Right atrium auricular region (tissue), 2 donors: ENCODE measurements at regions not wholly inside any gene's neighbourhood (a gene's known extent, or its start where the extent isn't known, plus 50 kb on each side); places are given as distances from the start of the nearest gene placed in this dataset.

ENCODE experiments used
- DNase-seq: peaks from one replicate; pipeline ENCODE4 v3.0.0-alpha.2; 2019; ENCODE audit warnings: low spot score
- H3K27ac ChIP-seq, 2 donors: fragments of 200-600 bp; sonication (generic); 1 replicate in 1 of 2; 2 replicates in 1 of 2; pipeline ENCODE4 v1.5.1; 2016 to 2019
- H3K27me3 ChIP-seq, 2 donors: fragments of 200-600 bp; sonication (generic); one replicate each; pipeline versions ENCODE4 v1.5.1 to v1.6.0; 2017 to 2019
- H3K36me3 ChIP-seq: fragments of 200-600 bp; sonication (generic); one replicate; pipeline ENCODE4 v1.5.1; 2016
- H3K4me1 ChIP-seq, 2 donors: fragments of 200-600 bp; sonication (generic); one replicate each; pipeline versions ENCODE4 v1.5.1 to v1.6.0; 2017 to 2019
- H3K4me3 ChIP-seq, 2 donors: fragments of 200-600 bp; sonication (generic); 1 replicate in 1 of 2; 2 replicates in 1 of 2; pipeline ENCODE4 v1.5.1; 2017 to 2019; ENCODE audit warnings: mild to moderate bottlenecking in 1 of 2, moderate library complexity in 1 of 2
- H3K9me3 ChIP-seq, 2 donors: fragments of 200-600 bp; sonication (generic); one replicate each; pipeline ENCODE4 v1.5.1; 2019
- CTCF ChIP-seq, 2 donors: fragments of 200-600 bp; sonication (generic); IDR thresholded peaks; one replicate each; pipeline ENCODE4 v1.5.1; 2019; ENCODE audit warnings: antibody characterized with exemption in 2 of 2

- no peaks in the 10 kb centered on the region for H3K9me3 ChIP-seq
- no peak overlapping the region for H3K27ac ChIP-seq
- no peak for TF ChIP-seq CTCF (IDR thresholded peaks at IDR 0.05)
- H3K4me3 ChIP-seq: no peak overlapping the region
- H3K4me1 ChIP-seq: no peaks in the 10 kb centered on the region
- no peaks in the 10 kb centered on the region for H3K36me3 ChIP-seq
- no peaks in the 10 kb centered on the region for H3K27me3 ChIP-seq
- DNase-seq: no peak
Measured at GRCh38 chr1:175861626-175862367, 118.4 kb upstream of the TNR start.

- DNase-seq: no peak
- Histone ChIP-seq H3K9me3 (no peaks in the 10 kb centered on the region), H3K36me3 (no peaks in the 10 kb centered on the region), H3K27ac (no peak overlapping the region), H3K4me1 (no peaks in the 10 kb centered on the region), H3K4me3 (no peak overlapping the region), H3K27me3 (no peaks in the 10 kb centered on the region)
- no peak for TF ChIP-seq CTCF (IDR thresholded peaks at IDR 0.05)
Measured at GRCh38 chr1:175857756-175858155, 114.4 kb upstream of the TNR start.

- no peak for TF ChIP-seq CTCF (IDR thresholded peaks at IDR 0.05)
Measured at GRCh38 chr1:175853681-175854080, 110.3 kb upstream of the TNR start.

GRCh38 chr1:175851749-175852148 is 108.4 kb upstream of the TNR start:
- H3K27ac ChIP-seq: no peak overlapping the region
- no peak for DNase-seq
- H3K27me3 ChIP-seq: no peaks in the 10 kb centered on the region
- no peaks in the 10 kb centered on the region for H3K9me3 ChIP-seq
- TF ChIP-seq CTCF (IDR thresholded peaks at IDR 0.05): no peak
- no peak overlapping the region for H3K4me3 ChIP-seq
- no peaks in the 10 kb centered on the region for H3K4me1 ChIP-seq
- no peaks in the 10 kb centered on the region for H3K36me3 ChIP-seq

More at GRCh38 chr1:175853681-175854080, 110.3 kb upstream of the TNR start:
- H3K4me3 ChIP-seq: no peak overlapping the region
- no peaks in the 10 kb centered on the region for H3K9me3 ChIP-seq
- no peaks in the 10 kb centered on the region for H3K4me1 ChIP-seq
- DNase-seq: no peak
- no peak overlapping the region for H3K27ac ChIP-seq
- no peaks in the 10 kb centered on the region for H3K27me3 ChIP-seq
- H3K36me3 ChIP-seq: no peaks in the 10 kb centered on the region

GRCh38 chr1:175848329-175848728 is 104.9 kb upstream of the TNR start:
- no peaks in the 10 kb centered on the region for H3K4me1 ChIP-seq
- no peak overlapping the region for H3K27ac ChIP-seq
- no peak for DNase-seq
- no peak overlapping the region for H3K4me3 ChIP-seq
- H3K9me3 ChIP-seq: no peaks in the 10 kb centered on the region
- no peaks in the 10 kb centered on the region for H3K27me3 ChIP-seq
- no peaks in the 10 kb centered on the region for H3K36me3 ChIP-seq
- no peak for TF ChIP-seq CTCF (IDR thresholded peaks at IDR 0.05)

GRCh38 chr1:175845985-175846384 is 102.6 kb upstream of the TNR start:
- DNase-seq: no peak
- Histone ChIP-seq H3K4me1 (no peaks in the 10 kb centered on the region), H3K9me3 (no peaks in the 10 kb centered on the region), H3K27ac (no peak overlapping the region), H3K4me3 (no peak overlapping the region), H3K36me3 (no peaks in the 10 kb centered on the region), H3K27me3 (no peaks in the 10 kb centered on the region)
- TF ChIP-seq CTCF (IDR thresholded peaks at IDR 0.05): no peak
